GM19043 (cell line): ENCODE measurements at regions not wholly inside any gene's neighbourhood (a gene's known extent, or its start where the extent isn't known, plus 50 kb on each side); places are given as distances from the start of the nearest gene placed in this dataset.
"Not testable (repeated sequence)": the region's sequence is repeated elsewhere in the genome, so short reads cannot be mapped to it uniquely, and the experiment has no call there.

ENCODE experiments used
- ATAC-seq: cut with Tn5 transposase; IDR thresholded peaks from one replicate; pipeline ENCODE4 v1.9.1; 2021; ENCODE audit warnings: low read depth; ENCODE audit not compliant: unreplicated experiment

DNA sequence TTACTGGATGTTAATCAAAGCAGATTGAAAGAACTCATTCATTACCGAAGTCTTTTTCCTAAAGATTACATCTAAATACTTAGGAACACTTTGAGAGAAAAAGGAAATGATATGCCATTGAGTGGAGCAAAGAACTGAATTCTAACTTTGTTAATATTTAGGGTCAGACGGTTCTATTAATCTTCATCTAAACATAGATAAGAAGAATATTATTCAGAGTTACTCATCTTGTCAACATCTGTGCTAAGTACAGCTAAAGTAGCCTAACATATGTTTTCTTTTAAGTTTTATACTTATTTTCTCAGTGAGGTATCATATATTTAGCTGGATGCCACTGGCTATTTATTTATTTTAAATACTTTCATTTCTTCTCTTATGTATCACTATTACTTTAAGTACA lies 1763.7 kb downstream of the EFNA5 start:
- no peak for ATAC-seq

GRCh38 chr5:105905392-105905791 lies 1765.3 kb downstream of the EFNA5 start:
- no peak for ATAC-seq

DNA sequence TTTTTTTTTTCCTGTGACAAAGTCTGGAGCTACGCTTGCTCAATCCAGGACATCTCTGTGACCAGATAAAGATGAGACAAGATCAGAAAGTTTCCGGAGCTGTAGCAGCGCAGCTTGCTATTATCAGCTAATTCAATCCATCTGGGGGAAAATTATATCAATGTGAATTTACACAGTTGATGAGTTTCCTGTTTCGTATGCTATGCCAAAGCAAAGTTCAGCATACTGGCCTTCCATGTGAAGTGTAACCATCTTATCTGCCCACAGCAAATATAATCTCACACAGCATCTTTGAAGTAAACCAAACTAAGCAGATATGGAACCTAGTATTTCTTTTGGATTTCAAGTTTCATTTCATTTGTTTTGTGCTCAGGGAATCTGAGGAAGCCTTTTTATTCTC lies 1767.7 kb downstream of the EFNA5 start:
- no peak for ATAC-seq

DNA sequence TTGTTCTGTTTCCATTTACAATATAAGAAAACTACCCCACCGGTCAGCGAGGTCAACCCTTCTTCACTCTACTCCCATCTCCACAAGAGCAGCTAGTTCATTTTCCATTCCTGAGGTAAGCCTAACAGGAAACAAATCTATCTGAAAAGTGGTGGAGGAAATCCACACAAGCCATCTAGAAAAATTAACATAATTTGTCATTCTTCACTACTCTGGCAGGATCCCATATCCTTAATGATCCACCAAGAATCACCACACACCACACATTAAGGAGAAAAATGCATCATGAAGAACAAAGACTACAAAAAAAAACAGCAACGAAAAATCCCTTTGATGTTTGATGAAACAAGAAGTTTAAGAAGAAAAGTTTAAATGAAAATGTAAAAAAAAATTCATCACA lies 1771.0 kb downstream of the EFNA5 start:
- no peak for ATAC-seq

- ATAC-seq: no peak
Observed at GRCh38 chr5:105898183-105898582, 1772.6 kb downstream of the EFNA5 start.

DNA sequence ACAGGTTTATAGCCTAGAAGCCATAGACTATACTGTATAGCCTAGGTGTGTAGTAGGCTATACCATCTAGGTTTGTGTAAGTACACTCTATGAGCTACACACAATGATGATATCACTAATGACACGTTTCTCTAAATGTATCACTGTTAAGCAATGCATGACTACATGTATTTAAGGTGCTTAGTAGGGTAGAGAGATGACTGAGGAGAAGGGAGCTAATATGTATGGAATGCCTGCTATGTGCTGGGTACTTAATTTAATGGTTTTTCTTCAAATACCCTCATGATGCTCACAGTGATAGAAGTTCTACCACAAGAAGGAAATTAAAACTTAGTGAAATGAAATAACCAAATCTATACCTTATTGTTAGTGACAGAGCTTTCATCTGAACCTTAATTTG lies 1785.5 kb downstream of the EFNA5 start:
- no peak for ATAC-seq

DNA sequence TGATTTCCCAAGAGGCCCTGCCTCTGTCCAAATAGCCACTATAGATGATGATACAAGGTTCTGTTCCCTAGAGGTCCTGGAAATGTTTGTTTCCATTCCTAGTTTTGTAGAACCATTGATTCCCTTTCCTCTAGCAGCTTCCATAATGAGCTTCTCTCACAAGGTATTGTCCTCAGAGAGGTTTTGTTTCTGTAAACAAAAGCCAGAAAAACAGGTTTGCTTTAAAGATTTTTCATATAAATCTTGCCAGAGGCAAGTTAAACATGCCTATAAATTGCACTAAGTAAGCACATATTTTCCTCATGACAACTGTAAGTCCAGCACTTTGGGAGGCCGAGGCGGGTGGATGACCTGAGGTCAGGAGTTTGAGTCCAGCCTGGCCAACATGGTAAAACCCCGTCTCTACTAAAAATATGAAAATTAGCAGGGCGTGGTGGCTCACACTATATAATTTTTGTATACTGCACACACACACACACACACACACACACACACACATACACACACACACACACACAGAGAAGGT lies 1787.7 kb downstream of the EFNA5 start:
- ATAC-seq: no peak

GRCh38 chr5:105878402-105878801 lies 1792.3 kb downstream of the EFNA5 start:
- no peak for ATAC-seq

- ATAC-seq: no peak
Observed at GRCh38 chr5:105877592-105877991, 1793.1 kb downstream of the EFNA5 start.

- ATAC-seq: no peak
Observed at GRCh38 chr5:105874316-105874715, 1796.4 kb downstream of the EFNA5 start.

DNA sequence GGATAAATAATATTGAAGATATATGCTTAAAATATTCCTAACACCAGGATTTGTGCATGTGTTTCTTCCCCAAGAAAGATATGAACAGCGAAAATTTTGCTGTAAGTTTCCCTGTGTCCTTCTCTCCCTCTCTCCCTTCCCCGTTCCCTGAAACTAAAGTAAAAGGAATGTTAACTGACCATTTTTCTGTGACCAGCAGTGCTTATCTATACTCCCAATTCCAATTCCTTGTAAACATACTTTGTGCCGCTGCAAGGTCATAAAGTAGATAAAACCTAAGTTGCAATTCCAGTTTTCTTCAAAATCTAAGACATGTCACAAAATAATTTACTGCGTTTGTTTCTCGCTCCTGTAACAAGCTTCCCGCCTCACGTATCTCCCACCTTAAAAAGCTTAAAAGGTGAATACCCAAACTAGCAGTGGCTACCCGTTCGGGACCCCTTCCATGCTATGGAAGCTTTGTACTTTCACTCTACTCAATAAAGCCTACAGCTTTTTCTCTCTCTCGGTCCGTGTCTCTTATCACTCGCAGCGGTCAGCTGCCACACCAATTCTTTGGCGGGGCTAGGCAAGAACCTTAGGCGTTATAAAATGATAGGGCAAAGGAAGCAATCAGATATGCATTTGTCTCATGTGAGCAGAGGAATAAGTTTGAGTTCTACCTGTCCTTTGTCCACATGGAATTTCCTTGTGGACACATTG lies 1798.0 kb downstream of the EFNA5 start:
- no peak for ATAC-seq

- ATAC-seq: no peak
Observed at GRCh38 chr5:105868038-105868780, 1802.5 kb downstream of the EFNA5 start.

DNA sequence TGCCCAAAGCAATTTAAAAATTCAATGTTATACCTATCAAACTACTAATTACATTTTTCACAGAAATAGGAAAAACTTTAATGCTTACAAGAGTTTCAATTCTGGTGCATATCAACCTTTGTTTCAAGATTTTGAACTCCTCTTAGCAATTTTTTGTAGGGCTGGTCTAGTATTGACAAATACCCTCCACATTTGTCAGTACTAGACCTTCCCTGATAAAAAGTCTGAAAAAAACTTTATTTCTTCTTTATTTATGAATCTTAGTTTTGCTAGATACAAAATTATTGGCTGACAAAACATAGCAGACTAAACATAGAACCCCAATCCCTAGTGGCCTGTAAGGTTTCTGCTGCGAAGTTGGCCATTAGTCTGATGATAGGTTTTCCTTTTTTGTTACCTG lies 1804.9 kb downstream of the EFNA5 start:
- ATAC-seq: no peak

- ATAC-seq: not testable (repeated sequence)
Observed at GRCh38 chr5:105859350-105859749, 1811.4 kb downstream of the EFNA5 start.

GRCh38 chr5:105849701-105850100 lies 1821.0 kb downstream of the EFNA5 start:
- no peak for ATAC-seq

DNA sequence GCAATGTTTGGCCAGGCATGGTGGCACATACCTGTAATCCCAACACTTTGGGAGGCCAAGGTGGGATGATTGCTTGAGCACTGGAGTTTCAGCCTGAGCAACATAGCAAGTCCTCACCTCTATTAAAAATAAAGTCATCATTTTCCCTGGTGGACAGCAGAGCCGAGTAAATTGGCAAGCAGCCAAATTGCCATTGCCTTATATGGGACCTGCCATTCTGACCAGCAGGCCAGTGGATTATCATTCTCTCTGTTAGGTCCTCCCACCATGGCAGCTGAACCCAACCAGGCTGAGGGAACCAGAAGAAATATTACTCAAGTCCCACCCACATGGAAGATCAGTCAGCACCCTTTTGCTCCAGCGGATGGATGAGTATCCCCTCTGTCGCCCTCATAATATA lies 1829.9 kb downstream of the EFNA5 start:
- ATAC-seq: no peak

GRCh38 chr5:105836887-105837286 lies 1833.8 kb downstream of the EFNA5 start:
- no peak for ATAC-seq

DNA sequence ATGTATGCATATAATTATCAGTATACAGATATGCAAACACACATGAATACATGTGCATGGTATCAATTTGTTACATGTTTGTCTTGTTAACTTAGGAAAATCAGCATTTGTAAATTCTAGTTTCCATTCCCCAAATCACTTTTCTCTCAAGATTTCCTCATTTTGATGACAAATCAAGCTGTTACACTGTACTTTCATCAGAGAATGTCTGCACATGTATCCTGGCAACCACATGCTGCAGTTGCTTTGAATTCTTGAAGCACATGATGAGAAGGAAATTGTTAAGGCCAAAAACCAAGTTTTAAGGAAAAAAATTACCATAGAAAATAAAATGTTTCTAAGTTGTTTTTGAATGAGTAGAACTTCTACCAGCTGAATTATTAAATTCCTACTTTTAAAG lies 1834.5 kb downstream of the EFNA5 start:
- ATAC-seq: no peak

GRCh38 chr5:105828821-105829220 lies 1841.9 kb downstream of the EFNA5 start:
- no peak for ATAC-seq

DNA sequence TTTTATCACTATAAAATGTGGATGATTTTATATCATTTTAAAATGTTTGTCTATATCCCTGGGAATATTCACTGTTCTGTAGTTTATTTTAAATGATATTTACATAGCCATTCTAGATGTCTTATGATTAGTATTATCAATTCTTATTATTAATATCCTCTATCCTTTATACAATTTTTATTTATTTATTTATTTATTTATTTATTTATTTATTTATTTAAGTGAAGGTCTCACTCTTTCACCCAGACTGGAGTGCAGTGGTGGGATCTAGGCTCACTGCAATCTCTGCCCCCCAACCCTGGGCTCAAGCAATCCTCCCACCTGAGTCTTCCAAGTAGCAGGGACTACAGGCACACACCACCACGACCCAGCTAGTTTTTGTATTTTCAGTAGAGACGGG lies 1848.9 kb downstream of the EFNA5 start:
- ATAC-seq: no peak

GRCh38 chr5:105817914-105818313 lies 1852.8 kb downstream of the EFNA5 start:
- no peak for ATAC-seq

DNA sequence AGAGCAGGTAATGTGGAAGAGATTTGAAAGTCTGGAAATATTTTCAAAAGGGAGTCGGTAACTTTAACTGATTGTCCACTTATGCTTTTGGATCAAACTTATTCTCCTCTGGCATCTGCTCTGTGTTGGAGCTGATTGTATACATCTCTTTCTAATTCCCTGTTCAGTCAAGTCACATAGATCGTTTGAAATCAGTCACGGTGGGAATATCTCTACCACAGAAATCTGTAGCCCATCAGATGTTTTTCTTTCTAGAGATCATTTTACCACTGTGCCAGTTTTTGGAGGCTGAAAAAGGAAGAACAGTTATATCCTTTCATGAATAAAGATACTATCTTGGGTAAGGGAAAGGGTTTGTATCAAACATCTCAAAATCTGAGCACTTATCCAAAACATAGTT lies 1853.3 kb downstream of the EFNA5 start:
- ATAC-seq: no peak
